ENCODE measurements at regions not wholly inside any gene's neighbourhood (a gene's known extent, or its start where the extent isn't known, plus 50 kb on each side); places are given as distances from the start of the nearest gene placed in this dataset.

- no peak for DNase-seq
These were observed 157.6 kb upstream of the PLXNA4 start for GRCh38 chr7:132733860-132734259.

- DNase-seq, result no peak
These were observed 156.1 kb upstream of the PLXNA4 start for GRCh38 chr7:132732321-132732865.

- DNase-seq, result no peak
These were observed 153.8 kb upstream of the PLXNA4 start for GRCh38 chr7:132730105-132730504.

GRCh38 chr7:132723506-132724081, 147.3 kb upstream of the PLXNA4 start:
- no peak for DNase-seq

GRCh38 chr7:132720835-132721234, 144.6 kb upstream of the PLXNA4 start:
- DNase-seq, result no peak

- DNase-seq, result no peak
These were observed 137.6 kb upstream of the PLXNA4 start for GRCh38 chr7:132713893-132714292.

GRCh38 chr7:132709971-132710567, 133.8 kb upstream of the PLXNA4 start:
- DNase-seq, result no peak

- DNase-seq, result no peak
These were observed 132.2 kb upstream of the PLXNA4 start for GRCh38 chr7:132708470-132708869.

- DNase-seq, result no peak
These were observed 128.9 kb upstream of the PLXNA4 start for GRCh38 chr7:132705146-132705545.

GRCh38 chr7:132703742-132704141, 127.5 kb upstream of the PLXNA4 start:
- no peak for DNase-seq

- DNase-seq, result no peak
These were observed 120.7 kb upstream of the PLXNA4 start for GRCh38 chr7:132697003-132697402.

GRCh38 chr7:132696332-132696731, 120.1 kb upstream of the PLXNA4 start:
- DNase-seq, result no peak

- no peak for DNase-seq
These were observed 114.9 kb upstream of the PLXNA4 start for GRCh38 chr7:132691201-132691600.

GRCh38 chr7:132690174-132690573, 113.9 kb upstream of the PLXNA4 start:
- DNase-seq, result no peak

GRCh38 chr7:132687981-132688383, 111.7 kb upstream of the PLXNA4 start:
- DNase-seq, result no peak

- no peak for DNase-seq
These were observed 110.7 kb upstream of the PLXNA4 start for GRCh38 chr7:132687016-132687415.

GRCh38 chr7:132685277-132685676, 109.0 kb upstream of the PLXNA4 start:
- no peak for DNase-seq

- no peak for DNase-seq
These were observed 107.8 kb upstream of the PLXNA4 start for GRCh38 chr7:132683896-132684690.

GRCh38 chr7:132681951-132682350, 105.7 kb upstream of the PLXNA4 start:
- DNase-seq, result no peak

GRCh38 chr7:132680590-132680989, 104.3 kb upstream of the PLXNA4 start:
- no peak for DNase-seq

GRCh38 chr7:132678656-132679055, 102.4 kb upstream of the PLXNA4 start:
- no peak for DNase-seq

GRCh38 chr7:132677918-132678317, 101.6 kb upstream of the PLXNA4 start:
- no peak for DNase-seq

- DNase-seq, result no peak
These were observed 96.1 kb upstream of the PLXNA4 start for GRCh38 chr7:132672200-132672990.
